DMS153 treated with DMSO at 0.1 percent for 48 hours (cell line): ENCODE measurements at regions not wholly inside any gene's neighbourhood (a gene's known extent, or its start where the extent isn't known, plus 50 kb on each side); places are given as distances from the start of the nearest gene placed in this dataset.
"Not testable (repeated sequence)": the region's sequence is repeated elsewhere in the genome, so short reads cannot be mapped to it uniquely, and the experiment has no call there.

Experiments
- DNase-seq: peaks from one replicate; lab custom pipeline; 2025; ENCODE audit not compliant: unreplicated experiment; lab: John Stamatoyannopoulos, UW

GRCh38 chr6:167662075-167662880 is 164.4 kb upstream of the AFDN start:
- DNase-seq, result no peak

- no peak for DNase-seq
Measured at GRCh38 chr6:167662881-167663205, 163.9 kb upstream of the AFDN start.

DNA sequence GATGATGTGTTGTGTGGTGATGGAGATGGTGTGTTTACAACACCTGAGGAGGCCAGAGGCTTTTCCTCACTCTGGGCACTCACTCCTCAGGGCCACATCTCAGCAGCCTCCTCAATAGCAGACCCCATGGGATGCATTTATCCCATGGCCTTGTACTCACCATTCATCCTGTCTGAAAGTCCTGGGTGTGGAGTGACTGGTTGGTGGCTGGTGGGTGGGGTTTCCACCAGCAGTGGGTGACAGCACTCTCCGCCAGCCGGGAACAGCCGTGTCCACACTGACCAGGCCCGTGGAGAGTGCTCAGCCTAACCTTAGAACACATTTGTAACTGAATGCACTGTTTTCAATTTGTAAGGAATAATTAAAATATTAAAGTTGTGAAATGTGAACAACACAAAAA is 163.4 kb upstream of the AFDN start:
- DNase-seq, result no peak

GRCh38 chr6:167663784-167664443 is 162.8 kb upstream of the AFDN start:
- no peak for DNase-seq

DNA sequence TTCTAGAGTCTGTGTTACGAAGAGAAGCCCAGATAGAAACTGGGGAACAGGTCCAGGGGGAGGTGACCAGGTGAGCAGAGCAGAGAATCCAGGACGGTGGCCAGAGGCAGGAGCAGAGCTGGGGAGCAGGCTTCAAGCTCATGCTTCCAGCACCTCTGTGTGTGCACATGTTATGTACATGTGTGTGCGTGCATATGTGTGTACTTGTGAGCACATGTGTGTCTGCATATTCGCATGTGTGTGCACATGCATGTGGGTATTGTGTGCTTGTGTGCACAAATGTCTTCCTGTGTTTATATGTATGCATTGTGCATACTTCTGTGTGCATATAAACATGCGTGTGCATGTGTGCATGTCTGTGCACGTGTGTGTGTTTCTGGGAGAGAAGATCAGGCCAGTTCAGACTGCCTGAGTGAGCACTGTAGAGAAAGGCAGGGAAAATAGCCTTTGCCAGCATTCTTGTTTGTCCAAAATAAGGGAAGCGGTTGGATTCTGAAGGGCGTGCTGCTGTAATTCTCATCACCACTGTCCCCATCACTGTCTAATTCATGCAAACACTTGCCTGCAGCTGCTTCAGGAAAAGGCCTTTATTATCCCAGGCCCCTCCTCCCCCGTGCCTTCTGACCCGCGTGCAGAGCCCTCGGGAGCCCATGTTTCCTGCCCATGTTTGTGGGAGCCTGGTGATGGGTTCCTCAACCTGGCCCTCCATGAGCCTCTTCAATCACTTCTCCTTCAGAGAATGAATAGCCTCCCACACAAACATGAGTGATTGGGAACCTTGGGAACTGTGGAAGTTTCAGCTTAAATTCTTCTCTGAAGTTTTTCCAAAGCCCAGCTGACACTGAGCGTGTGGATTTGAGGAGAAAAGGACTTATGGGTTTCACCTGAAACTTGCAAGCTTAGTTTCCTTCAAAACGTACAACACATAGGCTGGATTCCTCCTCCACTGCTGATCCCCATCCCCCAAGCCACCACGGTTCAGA is 161.7 kb upstream of the AFDN start:
- DNase-seq, result no peak

GRCh38 chr6:167665698-167666330 is 160.9 kb upstream of the AFDN start:
- no peak for DNase-seq

GRCh38 chr6:167666571-167667203 is 160.0 kb upstream of the AFDN start:
- no peak for DNase-seq

DNA sequence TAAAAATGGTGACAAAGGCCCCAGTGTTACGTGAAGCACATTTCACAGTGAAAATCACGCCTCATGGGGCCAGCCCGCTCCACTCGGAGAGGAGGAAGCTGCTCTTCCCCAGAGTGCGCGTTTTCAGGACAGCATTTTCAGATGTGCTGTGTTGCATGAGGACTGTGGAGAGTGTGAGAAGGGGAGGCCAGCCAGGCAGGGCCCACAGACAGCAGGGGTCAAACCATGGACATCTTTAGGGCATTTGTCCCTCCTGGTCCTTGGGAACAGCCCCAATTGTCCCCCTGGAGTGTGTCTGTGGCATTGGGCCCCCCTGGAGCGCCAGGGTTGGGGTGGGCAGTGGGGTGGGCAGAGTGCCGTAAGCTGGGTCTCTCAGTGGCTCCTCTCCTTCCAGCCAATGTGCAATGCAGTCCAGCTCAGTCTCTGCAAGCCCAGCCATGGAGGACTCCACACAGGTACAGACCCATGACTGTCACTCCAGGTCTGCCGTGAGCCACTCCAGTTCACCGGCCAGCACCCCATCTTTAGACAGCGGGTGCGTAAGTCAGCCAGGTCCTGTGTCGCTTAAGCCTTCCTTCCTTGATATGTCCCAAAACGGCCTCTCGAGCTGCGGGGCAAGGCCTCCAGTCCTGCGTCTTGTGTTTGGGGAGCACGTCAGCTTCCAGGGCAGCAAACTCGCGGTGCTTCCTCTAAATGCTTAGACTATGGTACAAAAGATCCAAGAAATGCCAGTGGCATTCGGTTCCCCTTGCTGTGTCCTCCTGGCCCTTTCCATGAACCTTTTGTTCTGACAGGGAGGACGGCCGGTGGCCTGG is 159.3 kb upstream of the AFDN start:
- DNase-seq, result no peak

DNA sequence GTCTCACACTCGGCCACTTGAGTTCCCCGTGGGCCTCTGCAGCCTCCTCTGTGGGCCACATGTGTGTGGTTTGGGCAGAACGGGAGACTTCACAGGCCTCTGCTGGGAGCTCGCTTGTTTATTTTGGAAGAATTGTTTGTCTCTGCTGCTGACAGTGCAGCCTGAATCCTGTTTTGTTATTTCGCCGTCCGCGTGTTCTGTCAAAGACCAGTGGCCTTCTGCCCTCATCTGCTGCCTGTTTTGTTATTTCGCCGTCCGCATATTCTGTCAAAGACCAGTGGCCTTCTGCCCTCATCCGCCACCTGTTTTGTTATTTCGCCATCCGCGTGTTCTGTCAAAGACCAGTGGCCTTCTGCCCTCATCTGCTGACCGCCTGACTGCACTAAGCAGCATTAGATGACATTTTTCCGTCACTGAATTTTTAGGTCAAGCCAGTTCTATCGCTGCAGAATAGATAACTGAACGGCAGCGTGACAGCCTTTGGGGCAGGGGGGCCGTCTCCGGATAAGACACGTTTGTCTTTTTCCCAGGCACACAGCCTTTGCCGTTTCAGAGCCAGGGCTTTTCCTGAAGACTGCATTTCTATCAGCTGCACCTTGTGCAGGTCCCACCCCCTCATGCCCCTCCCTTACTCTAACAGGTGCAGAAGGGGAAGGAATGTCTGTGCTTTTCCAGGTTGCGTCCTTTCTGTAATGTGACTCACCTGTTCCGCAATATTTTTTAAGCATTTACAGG is 158.5 kb upstream of the AFDN start:
- no peak for DNase-seq

- no peak for DNase-seq
Measured at GRCh38 chr6:167668754-167669552, 157.8 kb upstream of the AFDN start.

DNA sequence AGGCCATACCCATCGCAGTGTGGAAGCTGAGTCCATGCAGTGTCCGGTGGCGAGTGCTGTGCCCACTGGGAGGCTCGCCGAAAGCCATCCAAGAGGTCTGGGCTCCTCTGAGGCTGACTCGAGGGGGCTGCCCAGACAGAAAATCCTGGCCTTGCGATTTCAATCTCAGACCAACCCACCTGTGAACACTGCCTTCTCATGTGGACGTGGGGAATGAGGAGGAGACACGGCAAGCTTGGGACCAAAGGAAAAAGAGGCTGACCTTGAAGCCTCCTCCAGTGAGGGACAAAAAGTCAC is 157.2 kb upstream of the AFDN start:
- DNase-seq, result no peak

- no peak for DNase-seq
Measured at GRCh38 chr6:167669870-167670802, 156.6 kb upstream of the AFDN start.

DNA sequence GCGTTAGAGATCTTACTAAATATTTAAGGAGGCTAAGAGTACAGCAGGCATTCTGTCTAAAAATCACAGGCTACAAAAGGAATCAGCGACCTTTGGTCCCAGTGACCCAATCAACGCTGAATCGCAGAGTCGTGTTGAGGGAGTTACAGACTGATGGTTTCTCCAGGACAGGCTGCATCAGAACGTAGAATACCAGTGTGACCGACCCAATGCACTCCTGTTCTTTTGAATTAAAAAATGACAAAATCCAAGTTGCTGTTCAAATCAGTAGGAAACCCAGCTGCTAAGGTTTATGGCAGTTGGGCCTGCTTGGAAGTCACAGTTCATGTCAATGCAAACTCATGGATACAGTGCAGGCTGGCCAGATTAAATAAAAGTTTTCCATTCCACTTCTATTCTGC is 155.8 kb upstream of the AFDN start:
- DNase-seq, result no peak

DNA sequence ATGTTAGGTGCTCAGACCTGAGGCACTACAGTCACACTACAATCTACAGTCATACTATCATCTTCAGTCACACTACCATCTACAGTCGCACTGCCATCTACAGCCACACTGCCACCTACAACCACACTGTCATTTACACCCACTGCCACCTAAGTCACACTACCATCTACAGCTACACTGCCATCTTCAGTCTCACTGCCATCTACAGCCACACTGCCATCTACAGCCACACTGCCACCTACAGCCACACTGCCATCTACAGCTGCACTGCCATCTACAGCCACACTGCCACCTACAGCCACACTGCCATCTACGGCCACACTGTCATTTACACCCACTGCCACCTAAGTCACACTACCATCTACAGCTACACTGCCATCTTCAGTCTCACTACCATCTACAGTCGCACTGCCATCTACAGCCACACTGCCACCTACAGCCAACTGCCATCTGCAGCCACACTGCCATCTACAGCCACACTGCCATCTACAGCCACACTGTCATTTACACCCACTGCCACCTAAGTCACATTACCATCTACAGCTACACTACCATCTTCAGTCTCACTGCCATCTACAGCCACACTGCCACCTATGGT is 155.2 kb upstream of the AFDN start:
- DNase-seq, result not testable (repeated sequence)

- DNase-seq, result no peak
Measured at GRCh38 chr6:167671977-167672687, 154.6 kb upstream of the AFDN start.

- DNase-seq, result no peak
Measured at GRCh38 chr6:167672738-167673137, 154.0 kb upstream of the AFDN start.
